SU-DHL-6 (cell line): ENCODE measurements at regions not wholly inside any gene's neighbourhood (a gene's known extent, or its start where the extent isn't known, plus 50 kb on each side); places are given as distances from the start of the nearest gene placed in this dataset.

Experiments
- EZH2phosphoT487 ChIP-seq: fragments of 200-600 bp; sonication (generic), shearing (Covaris generic); conservative IDR thresholded peaks from 2 replicates; pipeline ENCODE4 v1.6.1; 2018; ENCODE audit warnings: mild to moderate bottlenecking, antibody characterized with exemption, low read length, moderate library complexity, mixed read lengths
- TF ChIP-seq, protein P1 (sequence below): fragments of 200-600 bp; sonication (generic); IDR thresholded peaks from one replicate; pipeline ENCODE4 v1.5.1; 2017; ENCODE audit warnings: antibody characterized with exemption, mild to moderate bottlenecking, low read length, moderate library complexity; ENCODE audit not compliant: insufficient read depth, poor library complexity, severe bottlenecking

DNA sequence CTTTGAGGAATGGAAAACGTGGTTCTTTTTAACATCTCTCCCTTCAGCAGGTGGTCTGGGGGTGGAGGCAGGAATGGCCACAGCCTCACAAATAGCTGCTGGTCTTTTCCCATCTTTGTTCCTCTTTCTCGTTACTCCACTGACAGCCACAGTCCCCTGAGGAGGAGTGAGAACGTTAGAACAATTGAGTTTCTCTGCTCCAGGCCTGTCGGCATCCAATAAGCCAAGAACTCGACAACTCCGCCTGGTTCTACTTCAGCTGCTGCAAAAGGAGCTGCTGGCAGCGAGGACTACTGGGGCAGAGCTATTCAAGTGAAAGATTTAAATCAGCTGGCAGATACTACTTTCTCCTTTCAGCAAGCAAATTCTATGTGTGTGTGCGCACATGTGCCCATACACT, 169.5 kb upstream of the GALNT2 start:
- TF ChIP-seq, protein P1, sequence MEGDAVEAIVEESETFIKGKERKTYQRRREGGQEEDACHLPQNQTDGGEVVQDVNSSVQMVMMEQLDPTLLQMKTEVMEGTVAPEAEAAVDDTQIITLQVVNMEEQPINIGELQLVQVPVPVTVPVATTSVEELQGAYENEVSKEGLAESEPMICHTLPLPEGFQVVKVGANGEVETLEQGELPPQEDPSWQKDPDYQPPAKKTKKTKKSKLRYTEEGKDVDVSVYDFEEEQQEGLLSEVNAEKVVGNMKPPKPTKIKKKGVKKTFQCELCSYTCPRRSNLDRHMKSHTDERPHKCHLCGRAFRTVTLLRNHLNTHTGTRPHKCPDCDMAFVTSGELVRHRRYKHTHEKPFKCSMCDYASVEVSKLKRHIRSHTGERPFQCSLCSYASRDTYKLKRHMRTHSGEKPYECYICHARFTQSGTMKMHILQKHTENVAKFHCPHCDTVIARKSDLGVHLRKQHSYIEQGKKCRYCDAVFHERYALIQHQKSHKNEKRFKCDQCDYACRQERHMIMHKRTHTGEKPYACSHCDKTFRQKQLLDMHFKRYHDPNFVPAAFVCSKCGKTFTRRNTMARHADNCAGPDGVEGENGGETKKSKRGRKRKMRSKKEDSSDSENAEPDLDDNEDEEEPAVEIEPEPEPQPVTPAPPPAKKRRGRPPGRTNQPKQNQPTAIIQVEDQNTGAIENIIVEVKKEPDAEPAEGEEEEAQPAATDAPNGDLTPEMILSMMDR = no peak
- TF ChIP-seq EZH2phosphoT487 = no peak
